Fibroblast of the aortic adventitia (primary cell): ENCODE measurements at regions not wholly inside any gene's neighbourhood (a gene's known extent, or its start where the extent isn't known, plus 50 kb on each side); places are given as distances from the start of the nearest gene placed in this dataset.
"Not testable (repeated sequence)": the region's sequence is repeated elsewhere in the genome, so short reads cannot be mapped to it uniquely, and the experiment has no call there.

Experiments
- DNase-seq: peaks from one replicate; pipeline ENCODE4 v3.0.0-alpha.2; 2010; ENCODE audit warnings: low read depth
- H3K4me3 ChIP-seq: 2 replicates; pipeline ENCODE4 v1.5.1; 2011; ENCODE audit warnings: low read depth, mild to moderate bottlenecking, control low read depth, low read length, moderate library complexity
- TF ChIP-seq, protein P1 (sequence below): IDR thresholded peaks from 2 replicates; pipeline ENCODE4 v1.5.1; 2011; ENCODE audit warnings: mild to moderate bottlenecking, low read length, control low read depth, inconsistent platforms; ENCODE audit not compliant: insufficient read depth

DNA sequence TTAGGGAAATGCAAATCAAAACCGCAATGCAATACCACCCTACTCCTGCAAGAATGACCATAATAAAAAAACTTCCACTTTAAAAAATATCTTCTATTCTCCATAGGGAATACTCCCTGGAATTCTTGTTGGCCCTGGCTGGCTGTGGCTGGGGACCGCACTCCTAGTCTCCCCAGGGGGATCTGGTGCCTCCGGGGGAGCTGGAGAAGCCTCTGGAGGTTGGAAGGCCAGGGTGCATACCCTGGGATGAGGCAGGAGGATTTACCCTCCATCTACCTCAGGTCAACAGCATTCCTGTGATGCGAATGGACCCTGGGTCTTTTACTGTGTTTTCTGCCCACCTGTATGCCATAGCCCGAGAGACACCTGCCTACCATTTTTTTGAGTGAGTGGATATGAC, 120.0 kb upstream of the ZNF536 start:
- H3K4me3 ChIP-seq = no peak overlapping the region
- TF ChIP-seq, protein P1, sequence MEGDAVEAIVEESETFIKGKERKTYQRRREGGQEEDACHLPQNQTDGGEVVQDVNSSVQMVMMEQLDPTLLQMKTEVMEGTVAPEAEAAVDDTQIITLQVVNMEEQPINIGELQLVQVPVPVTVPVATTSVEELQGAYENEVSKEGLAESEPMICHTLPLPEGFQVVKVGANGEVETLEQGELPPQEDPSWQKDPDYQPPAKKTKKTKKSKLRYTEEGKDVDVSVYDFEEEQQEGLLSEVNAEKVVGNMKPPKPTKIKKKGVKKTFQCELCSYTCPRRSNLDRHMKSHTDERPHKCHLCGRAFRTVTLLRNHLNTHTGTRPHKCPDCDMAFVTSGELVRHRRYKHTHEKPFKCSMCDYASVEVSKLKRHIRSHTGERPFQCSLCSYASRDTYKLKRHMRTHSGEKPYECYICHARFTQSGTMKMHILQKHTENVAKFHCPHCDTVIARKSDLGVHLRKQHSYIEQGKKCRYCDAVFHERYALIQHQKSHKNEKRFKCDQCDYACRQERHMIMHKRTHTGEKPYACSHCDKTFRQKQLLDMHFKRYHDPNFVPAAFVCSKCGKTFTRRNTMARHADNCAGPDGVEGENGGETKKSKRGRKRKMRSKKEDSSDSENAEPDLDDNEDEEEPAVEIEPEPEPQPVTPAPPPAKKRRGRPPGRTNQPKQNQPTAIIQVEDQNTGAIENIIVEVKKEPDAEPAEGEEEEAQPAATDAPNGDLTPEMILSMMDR = no peak
- DNase-seq = no peak

DNA sequence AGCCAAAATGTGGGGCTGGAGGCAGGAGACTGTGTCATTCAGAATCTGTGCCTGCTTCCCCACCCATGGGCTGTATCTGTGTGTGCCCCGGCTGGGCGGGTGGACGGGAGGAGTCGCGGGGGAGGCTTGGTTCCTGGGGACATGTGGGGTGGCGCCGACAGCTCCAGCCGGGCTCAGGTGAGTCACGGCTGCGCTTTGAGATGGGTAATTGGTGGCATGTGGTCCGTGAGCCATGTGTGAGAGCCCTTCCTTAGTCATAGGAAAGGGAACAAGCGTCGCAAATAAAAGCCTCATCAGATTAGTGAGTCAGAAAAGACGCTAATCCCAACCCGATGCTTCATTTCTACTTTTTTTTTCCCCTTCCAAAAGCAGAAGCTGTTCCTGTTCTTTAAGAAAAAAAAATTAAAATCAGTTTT, 118.6 kb upstream of the ZNF536 start:
- H3K4me3 ChIP-seq = no peak overlapping the region
- no peak for DNase-seq
- TF ChIP-seq, protein P1 = no peak

DNA sequence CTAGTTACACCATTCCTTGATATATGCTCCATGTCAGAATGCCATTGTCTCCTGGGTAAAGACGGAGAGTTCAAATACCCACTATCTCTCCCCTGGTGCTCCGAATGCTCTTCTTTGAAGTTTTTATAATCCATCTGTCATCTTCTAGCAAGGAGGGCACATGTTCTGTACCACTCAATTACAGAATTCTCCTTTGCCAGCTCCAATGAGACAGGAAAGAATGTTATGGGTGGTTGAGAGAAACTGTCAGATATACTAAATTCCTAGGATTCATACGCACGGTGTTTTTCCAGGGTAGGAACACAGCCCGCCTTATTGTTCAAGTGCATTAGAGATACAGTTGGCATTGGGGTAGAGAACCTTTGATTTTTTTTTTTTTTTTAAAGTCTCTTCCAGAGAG, 118.0 kb upstream of the ZNF536 start:
- DNase-seq = no peak
- TF ChIP-seq, protein P1 = no peak
- no peak overlapping the region for H3K4me3 ChIP-seq

DNA sequence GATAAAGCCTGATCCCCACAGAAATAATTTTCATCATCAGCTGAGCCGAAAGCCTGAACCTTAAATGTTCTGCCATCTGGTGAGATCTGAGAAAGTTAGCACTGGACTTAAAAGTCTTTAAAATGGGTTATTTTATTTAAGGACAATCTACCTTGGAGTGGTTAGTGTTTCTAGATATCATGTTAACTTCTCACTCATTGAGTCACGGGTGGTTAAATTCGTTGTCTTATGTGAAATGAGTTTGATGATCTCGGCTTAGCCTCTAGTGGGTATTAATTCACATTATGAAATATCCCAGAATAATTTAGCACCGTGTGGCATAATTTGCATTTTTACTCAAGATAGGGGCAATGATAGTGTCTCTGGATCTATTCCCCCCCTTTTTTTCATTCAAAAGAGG, 117.4 kb upstream of the ZNF536 start:
- no peak overlapping the region for H3K4me3 ChIP-seq
- TF ChIP-seq, protein P1 = no peak
- no peak for DNase-seq

DNA sequence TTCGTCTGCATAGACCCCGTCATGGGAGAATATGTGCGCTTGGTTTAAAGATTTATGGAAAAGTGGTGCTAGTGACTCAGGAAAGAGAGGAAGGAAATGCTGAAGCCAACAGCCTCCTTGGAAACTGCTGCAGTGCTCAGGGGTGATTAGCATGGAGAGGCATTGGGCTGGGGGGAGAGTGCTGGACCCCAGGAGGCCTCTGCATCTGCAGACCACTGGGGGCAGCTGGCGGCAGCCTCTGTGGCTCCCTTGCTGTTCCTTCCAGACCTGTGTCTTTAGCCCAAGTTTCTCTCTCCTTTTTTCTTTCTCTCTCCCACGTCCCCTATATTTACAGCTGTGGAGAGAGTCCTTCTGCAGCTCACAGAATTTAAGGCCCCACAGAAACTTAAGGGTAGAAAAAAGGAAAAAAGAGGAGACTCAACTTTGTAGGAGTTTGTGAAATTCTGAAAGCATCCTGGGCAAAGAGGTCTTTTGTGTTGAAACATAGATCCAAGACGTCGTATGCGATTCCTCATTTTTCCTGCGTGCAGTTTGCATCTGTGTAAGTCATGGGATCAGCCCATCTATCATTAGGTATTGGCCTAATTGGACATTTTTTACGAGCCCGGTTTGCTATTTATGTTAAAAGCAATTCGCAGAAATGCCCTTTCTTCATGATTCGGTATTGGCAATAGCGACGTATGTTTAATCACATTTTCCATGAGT, 116.2 kb upstream of the ZNF536 start:
- DNase-seq = no peak
- TF ChIP-seq, protein P1 = no peak
- no peak overlapping the region for H3K4me3 ChIP-seq

DNA sequence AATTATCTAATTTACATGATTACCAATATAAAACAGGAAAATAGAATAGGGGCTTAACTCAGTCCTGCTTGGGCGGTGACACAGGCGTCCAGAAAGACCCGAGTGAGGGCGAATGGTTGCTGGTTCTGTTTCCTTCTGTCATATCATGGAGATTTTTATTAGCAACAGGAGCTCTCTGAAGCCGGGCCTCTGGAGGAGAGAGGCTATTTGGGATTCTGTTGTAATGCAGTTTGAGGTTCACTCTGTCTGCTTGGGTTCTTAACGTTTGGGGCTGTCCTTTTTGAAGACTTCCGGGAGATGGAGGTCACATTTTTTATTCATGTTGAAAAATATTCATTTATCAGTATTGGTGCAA, 115.7 kb upstream of the ZNF536 start:
- no peak overlapping the region for H3K4me3 ChIP-seq
- TF ChIP-seq, protein P1 = no peak
- no peak for DNase-seq

DNA sequence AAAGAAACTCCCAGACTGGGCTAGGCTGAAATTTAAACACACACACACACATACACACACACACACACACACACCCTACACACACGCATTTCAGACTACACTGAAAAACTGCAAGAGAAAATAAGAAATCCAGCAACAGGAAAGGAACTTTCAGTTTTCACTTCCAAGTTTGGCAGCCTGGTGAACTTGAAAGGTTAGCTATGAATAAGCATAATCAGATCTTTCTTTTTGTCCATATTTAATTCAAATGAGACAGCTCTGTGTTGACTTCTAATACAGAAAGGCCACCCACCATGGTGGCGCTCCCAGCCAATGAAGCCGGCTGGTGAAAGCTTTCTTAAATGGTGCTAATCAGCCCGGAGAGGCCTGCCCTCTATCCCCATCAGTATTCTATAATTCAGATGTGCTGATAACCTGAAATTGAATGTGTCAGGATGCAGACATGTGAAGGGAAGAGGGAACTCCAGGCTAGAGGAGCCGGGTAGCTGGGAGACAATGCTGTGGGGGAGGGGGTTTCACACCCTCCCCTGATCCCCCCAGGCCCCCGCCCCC, 108.3 kb upstream of the ZNF536 start:
- TF ChIP-seq, protein P1 = no peak
- H3K4me3 ChIP-seq = no peak overlapping the region
- DNase-seq = no peak

DNA sequence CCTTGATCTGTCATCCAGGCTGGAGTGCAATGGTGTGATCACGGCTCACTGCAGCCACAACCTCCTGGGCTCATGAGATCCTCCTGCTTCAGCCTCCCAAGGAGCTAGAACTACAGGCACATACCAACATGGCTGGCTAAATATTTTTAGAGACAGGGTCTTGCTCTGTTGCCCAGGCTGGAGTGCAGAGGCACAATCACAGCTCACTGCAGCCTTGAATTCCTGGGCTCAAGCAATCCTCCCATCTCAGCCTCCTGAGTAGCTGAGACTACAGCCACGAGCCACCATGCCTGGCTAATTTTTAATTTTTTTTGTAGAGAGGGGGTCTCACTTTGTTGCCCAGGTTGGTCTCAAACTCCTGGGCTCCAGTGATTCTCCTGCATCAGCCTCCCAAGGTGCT, 106.3 kb upstream of the ZNF536 start:
- not testable (repeated sequence) for DNase-seq, H3K4me3 ChIP-seq
